Inflammatory macrophage treated with lipopolysaccharide for 1 hour (primary cell): ENCODE measurements at regions not wholly inside any gene's neighbourhood (a gene's known extent, or its start where the extent isn't known, plus 50 kb on each side); places are given as distances from the start of the nearest gene placed in this dataset.
A peak's percentile ranks its signal among the peaks of the same experiment; 100 is the strongest.

Source experiments
- DNase-seq, 2 donors: peaks; one replicate each; pipeline ENCODE4 v3.0.0-alpha.2; 2020 to 2022

DNA sequence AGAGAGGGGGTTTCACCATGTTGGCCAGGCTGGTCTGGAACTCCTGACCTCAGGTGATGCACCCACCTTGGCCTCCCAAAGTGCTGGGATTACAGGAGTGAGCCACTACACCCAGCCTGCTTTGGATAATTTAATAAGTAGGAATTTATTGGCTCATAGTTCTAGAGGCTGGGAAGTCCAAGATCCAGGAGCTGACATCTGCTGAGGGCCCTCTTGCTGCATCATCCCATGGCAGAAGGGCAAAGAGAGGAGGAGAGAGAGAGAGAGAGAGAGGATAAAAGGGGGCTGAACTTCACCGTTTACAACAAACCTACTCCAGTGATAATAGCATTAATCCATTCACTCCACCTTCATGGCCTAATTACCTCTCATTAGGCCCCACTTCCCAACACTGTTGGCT, 62.0 kb upstream of the HES1 start:
- no peak for DNase-seq

DNA sequence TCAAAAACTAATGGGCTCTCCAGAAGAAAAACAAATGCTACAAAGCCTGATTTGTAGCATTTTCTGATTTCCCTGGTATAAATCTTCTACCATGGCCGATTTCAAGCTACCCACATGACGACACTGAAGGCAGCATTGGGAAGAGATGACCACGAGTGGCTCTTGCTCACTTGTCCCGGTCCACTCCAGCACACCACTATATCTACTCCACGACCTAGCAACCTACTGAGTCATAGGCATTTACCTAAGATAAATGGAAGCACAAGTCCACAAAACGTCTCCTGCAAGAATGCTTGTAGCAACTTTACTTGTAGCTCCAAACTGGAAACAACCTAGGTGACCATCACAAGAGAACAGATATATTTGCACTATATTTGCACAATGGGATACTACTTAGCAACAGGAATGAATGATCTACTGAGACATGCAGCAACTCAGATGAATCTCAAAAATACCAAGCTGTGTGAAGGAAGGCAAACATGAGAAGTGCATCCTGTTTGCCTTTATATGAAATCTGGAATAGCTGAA, 60.8 kb upstream of the HES1 start:
- DNase-seq: no peak

- no peak for DNase-seq
These were observed 60.0 kb upstream of the HES1 start for GRCh38 chr3:194075802-194076460.

DNA sequence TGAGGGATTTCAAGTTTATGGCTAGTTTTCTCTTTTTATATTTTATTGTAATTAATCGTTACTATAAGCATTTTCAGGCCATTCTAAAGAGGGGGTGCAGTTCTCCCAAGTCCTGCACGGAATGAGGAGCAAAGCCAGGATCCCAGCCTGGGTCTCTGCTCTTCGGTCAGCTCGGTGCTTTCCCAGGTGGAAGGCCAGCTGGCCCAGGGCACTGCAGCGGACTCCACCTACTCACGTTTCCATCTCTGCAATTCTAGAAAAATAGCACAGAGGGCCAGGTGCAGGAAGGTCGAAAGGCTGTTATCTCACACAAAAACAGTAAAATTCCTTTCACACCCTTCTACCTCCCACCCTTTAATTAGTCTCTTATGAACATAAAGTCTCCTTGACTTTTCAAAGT, 59.5 kb upstream of the HES1 start:
- DNase-seq: no peak

GRCh38 chr3:194077602-194078001, 58.3 kb upstream of the HES1 start:
- DNase-seq: no peak

DNA sequence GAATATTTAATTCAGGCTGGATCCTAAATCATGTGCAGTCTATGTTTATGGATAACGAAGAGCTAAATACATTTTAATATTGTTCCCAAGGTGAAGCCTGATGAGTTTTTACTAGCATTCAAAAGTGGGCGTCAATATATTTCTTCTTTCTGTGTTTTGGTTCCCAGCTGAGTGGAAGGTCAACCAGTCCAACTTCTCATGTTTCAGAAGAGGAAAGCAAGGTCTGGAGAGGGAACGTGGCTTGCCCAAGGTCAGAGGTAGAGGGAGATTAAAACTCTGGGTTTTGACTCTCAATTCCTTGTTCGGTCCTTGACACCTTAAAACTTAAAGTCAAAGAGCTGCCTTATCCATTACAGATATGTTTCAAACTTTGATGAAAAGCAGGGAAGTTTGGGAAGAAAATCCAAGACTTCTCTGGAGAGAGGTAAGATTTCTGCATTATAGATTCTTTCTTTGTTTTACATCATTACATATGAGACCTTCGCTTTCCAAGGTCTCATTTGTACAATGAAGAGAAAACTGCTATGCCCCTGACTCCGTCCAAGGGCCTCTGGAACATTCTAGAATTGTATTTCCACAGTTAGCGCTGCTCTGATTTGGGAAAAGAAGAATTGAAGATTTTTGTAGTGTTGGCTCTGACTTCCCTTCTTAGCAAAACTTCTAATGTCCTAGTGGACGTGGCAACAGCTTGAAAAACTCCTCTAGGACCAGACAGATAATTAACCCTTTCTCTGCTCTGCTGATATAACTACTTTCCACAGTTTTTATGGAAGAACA, 57.7 kb upstream of the HES1 start:
- no peak for DNase-seq

DNA sequence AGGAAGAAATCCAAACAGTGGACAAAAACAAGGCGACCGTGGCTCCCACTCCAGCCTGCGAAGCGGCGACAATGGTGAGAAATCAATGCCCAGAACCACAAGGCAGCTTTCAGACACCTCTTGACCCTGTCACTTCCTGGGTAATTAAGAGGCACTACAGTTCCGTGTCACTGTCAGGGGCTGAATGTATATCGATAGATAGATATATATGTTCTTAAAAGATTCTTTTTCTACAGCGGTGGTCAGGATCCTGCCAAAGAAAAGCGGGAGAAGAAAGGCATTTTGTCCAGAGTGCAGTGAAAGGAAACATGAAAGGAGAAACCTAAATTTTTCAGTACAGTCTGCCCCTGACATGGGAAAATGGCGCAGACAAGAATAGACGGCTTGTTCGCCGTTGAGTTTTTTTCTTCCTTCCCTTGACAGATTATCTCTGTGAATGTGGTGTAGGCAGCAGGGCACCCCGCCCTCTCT, 56.2 kb upstream of the HES1 start:
- no peak for DNase-seq

- DNase-seq: peak in 1 of 2 donors; percentile 0
These were observed 55.5 kb upstream of the HES1 start for GRCh38 chr3:194080436-194080835.

GRCh38 chr3:194080913-194081800, 54.8 kb upstream of the HES1 start:
- DNase-seq: no peak

DNA sequence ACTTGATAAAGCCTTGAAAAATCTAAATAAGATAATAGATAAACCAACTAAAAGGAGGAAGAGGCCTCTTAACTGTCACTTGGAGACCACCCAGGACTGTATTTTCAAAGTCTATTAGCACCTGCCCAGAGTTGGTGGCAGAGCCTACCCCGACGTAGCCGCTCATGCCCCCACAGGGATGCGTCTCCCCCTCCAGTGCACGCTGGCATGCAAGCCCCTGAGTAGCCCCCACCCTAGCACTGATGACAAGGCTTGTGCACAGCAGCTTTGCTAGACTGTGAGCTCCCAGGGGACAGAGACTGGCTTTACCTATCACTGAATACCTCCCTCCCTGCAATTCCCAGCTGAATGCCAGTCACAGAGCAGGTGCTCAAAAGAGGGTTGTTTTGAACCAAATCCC, 54.1 kb upstream of the HES1 start:
- no peak for DNase-seq

GRCh38 chr3:194082743-194083636, 53.0 kb upstream of the HES1 start:
- peak in 1 of 2 donors; percentile 9 for DNase-seq

- peak in 1 of 2 donors; percentile 0 for DNase-seq
These were observed 52.2 kb upstream of the HES1 start for GRCh38 chr3:194083637-194084224.

- no peak for DNase-seq
These were observed 51.7 kb upstream of the HES1 start for GRCh38 chr3:194084284-194084683.
